Tibial nerve (tissue), 4 donors: ENCODE measurements at regions not wholly inside any gene's neighbourhood (a gene's known extent, or its start where the extent isn't known, plus 50 kb on each side); places are given as distances from the start of the nearest gene placed in this dataset.
"Not testable (repeated sequence)": the region's sequence is repeated elsewhere in the genome, so short reads cannot be mapped to it uniquely, and the experiment has no call there.

ENCODE experiments used
- DNase-seq, 2 donors: peaks; one replicate each; pipeline ENCODE4 v3.0.0-alpha.2; 2019; ENCODE audit warnings: low spot score in 2 of 2
- H3K27ac ChIP-seq, 4 donors: fragments of 200-600 bp; sonication (generic) in 3 of 4; one replicate each; pipeline ENCODE4 v1.5.1; 2017 to 2019; ENCODE audit warnings: mild to moderate bottlenecking in 1 of 4
- H3K27me3 ChIP-seq, 2 donors: fragments of 200-600 bp; sonication (generic) in 1 of 2; one replicate each; pipeline versions ENCODE4 v1.5.1 to v1.6.0; 2017 to 2019
- H3K36me3 ChIP-seq, 3 donors: fragments of 200-600 bp; sonication (generic); one replicate each; pipeline ENCODE4 v1.5.1; 2018 to 2019
- H3K4me1 ChIP-seq, 4 donors: fragments of 200-600 bp; sonication (generic) in 3 of 4; one replicate each; pipeline ENCODE4 v1.5.1; 2017 to 2019
- H3K4me3 ChIP-seq, 4 donors: fragments of 200-600 bp; sonication (generic) in 3 of 4; one replicate each; pipeline ENCODE4 v1.5.1; 2017 to 2019; ENCODE audit warnings: mild to moderate bottlenecking in 1 of 4, moderate library complexity in 1 of 4
- H3K9me3 ChIP-seq, 4 donors: fragments of 200-600 bp; sonication (generic) in 3 of 4; one replicate each; pipeline ENCODE4 v1.5.1; 2017 to 2019
- CTCF ChIP-seq, 5 experiments: fragments of 200-600 bp in 3 of 5; fragments of 450-650 bp in 2 of 5; sonication (generic) in 3 of 5; IDR thresholded peaks; one replicate each; pipeline ENCODE4 v1.5.1; 2016 to 2019; ENCODE audit warnings: antibody characterized with exemption in 5 of 5, mild to moderate bottlenecking in 3 of 5, moderate library complexity in 2 of 5
- EP300 ChIP-seq, 2 donors: sonication (generic); formaldehyde crosslinking; IDR thresholded peaks; one replicate each; pipeline ENCODE4 v1.6.1; 2017; ENCODE audit warnings: antibody characterized with exemption in 2 of 2, mild to moderate bottlenecking in 1 of 2
- POLR2A ChIP-seq, 2 donors: fragments of 450-650 bp; IDR thresholded peaks; one replicate each; pipeline ENCODE4 v1.6.1; 2017; ENCODE audit warnings: antibody characterized with exemption in 2 of 2, mild to moderate bottlenecking in 2 of 2, moderate library complexity in 2 of 2
- WGBS, 2 donors: methylation state at CpG; one replicate each; pipeline ENCODE4 v1.1.5; 2018; 5-methylcytosine and 5-hydroxymethylcytosine counted together

DNA sequence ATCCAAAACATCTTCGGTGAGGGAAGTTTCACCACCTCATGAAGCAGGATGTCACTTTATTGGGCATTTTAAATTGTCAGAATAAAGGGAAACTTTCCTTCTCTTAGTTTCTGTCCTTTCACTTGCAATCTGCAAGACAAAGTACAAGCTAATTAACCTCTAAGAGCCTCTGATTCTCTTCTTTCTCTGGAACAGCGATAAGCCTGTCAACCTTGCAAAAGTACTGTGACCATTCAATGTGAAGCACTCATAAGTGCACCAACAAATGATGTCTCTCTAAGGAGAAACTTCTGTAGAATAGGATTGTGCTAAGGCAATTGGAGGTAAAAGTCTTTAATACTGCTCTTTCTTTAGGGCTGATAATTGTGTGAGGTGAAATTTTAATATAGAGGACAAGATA is 1622.3 kb downstream of the CDH8 start:
- 67 to 80% methylated on average over 2 of the region's 2 CpGs for WGBS, 2 donors
- no peak for TF ChIP-seq CTCF (IDR thresholded peaks at IDR 0.05)
- no peak for TF ChIP-seq EP300 (IDR thresholded peaks at IDR 0.05)
- DNase-seq, result no peak
- Histone ChIP-seq H3K27ac (no peak overlapping the region), H3K36me3 (no peaks in the 10 kb centered on the region), H3K4me3 (no peak overlapping the region), H3K4me1 (no peaks in the 10 kb centered on the region), H3K27me3 (no peaks in the 10 kb centered on the region), H3K9me3 (no peaks in the 10 kb centered on the region)

- Histone ChIP-seq H3K27ac (no peak overlapping the region), H3K36me3 (no peaks in the 10 kb centered on the region)
- WGBS, 2 donors, result 49 to 51% methylated on average over 2 of the region's 2 CpGs
Observed at GRCh38 chr16:60407606-60408005, 1628.6 kb downstream of the CDH8 start.

GRCh38 chr16:60407034-60407433 is 1629.2 kb downstream of the CDH8 start:
- 68 to 82% methylated on average over 4 of the region's 4 CpGs for WGBS, 2 donors
- Histone ChIP-seq H3K9me3 (no peaks in the 10 kb centered on the region), H3K4me3 (no peak overlapping the region), H3K27me3 (no peaks in the 10 kb centered on the region), H3K36me3 (no peaks in the 10 kb centered on the region), H3K4me1 (no peaks in the 10 kb centered on the region), H3K27ac (no peak overlapping the region)
- TF ChIP-seq CTCF (IDR thresholded peaks at IDR 0.05) (no peak), EP300 (IDR thresholded peaks at IDR 0.05) (no peak), POLR2A (IDR thresholded peaks at IDR 0.05) (no peak)
- no peak for DNase-seq

More at GRCh38 chr16:60407606-60408005, 1628.6 kb downstream of the CDH8 start:
- Histone ChIP-seq H3K4me1 (no peaks in the 10 kb centered on the region), H3K27me3 (no peaks in the 10 kb centered on the region), H3K4me3 (no peak overlapping the region), H3K9me3 (no peaks in the 10 kb centered on the region)
- DNase-seq, result no peak
- TF ChIP-seq POLR2A (IDR thresholded peaks at IDR 0.05) (no peak), CTCF (IDR thresholded peaks at IDR 0.05) (no peak), EP300 (IDR thresholded peaks at IDR 0.05) (no peak)

GRCh38 chr16:60405286-60405685 is 1631.0 kb downstream of the CDH8 start:
- Histone ChIP-seq H3K4me1 (no peaks in the 10 kb centered on the region), H3K27me3 (no peaks in the 10 kb centered on the region), H3K36me3 (no peaks in the 10 kb centered on the region), H3K9me3 (no peaks in the 10 kb centered on the region), H3K27ac (no peak overlapping the region), H3K4me3 (no peak overlapping the region)
- 65 to 68% methylated on average over 2 of the region's 2 CpGs for WGBS, 2 donors
- no peak for DNase-seq
- no peak for TF ChIP-seq EP300 (IDR thresholded peaks at IDR 0.05)
- no peak for TF ChIP-seq POLR2A (IDR thresholded peaks at IDR 0.05)
- no peak for TF ChIP-seq CTCF (IDR thresholded peaks at IDR 0.05)

- TF ChIP-seq EP300 (IDR thresholded peaks at IDR 0.05), result no peak
- no peak for TF ChIP-seq CTCF (IDR thresholded peaks at IDR 0.05)
- no peak for TF ChIP-seq POLR2A (IDR thresholded peaks at IDR 0.05)
- H3K36me3 ChIP-seq, result no peaks in the 10 kb centered on the region
- H3K4me3 ChIP-seq, result no peak overlapping the region
- no peaks in the 10 kb centered on the region for H3K27me3 ChIP-seq
- no peak overlapping the region for H3K27ac ChIP-seq
- no peak for DNase-seq
- H3K9me3 ChIP-seq, result no peaks in the 10 kb centered on the region
- H3K4me1 ChIP-seq, result no peaks in the 10 kb centered on the region
- WGBS, 2 donors, result 72 to 76% methylated on average over 3 of the region's 3 CpGs
Observed at GRCh38 chr16:60404401-60404800, 1631.8 kb downstream of the CDH8 start.

DNA sequence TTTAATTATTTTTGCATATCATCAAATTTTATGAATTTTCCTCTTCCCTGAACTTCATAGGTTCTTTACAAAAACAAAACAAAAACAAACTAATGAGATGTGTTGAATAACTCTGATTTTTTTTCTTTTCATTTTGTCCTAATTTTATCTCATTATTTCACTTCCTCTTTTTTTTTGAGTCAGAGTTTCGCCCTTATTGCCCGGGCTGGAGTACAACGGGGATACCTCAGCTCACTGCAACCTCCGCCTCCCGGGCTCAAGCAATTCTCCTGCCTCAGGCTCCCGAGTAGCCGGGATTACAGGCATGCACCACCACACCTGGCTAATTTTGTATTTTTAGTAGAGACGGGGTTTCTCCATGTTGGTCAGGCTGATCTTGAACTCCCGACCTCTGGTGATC is 1633.3 kb downstream of the CDH8 start:
- not testable (repeated sequence) for DNase-seq, H3K36me3 ChIP-seq, H3K4me1 ChIP-seq, H3K4me3 ChIP-seq, H3K27ac ChIP-seq, H3K9me3 ChIP-seq, H3K27me3 ChIP-seq
- WGBS, 2 donors, result 87 to 99% methylated on average over 9 of the region's 9 CpGs
